GM23338 (cell line): ENCODE measurements at regions not wholly inside any gene's neighbourhood (a gene's known extent, or its start where the extent isn't known, plus 50 kb on each side); places are given as distances from the start of the nearest gene placed in this dataset.

ENCODE experiments used
- ATAC-seq: fragments of 200-7000 bp; cut with Tn5 transposase; 3 replicates; pipeline ENCODE4 v1.9.1; 2020
- DNase-seq: peaks from one replicate; pipeline ENCODE4 v3.0.0-alpha.2; 2015; ENCODE audit warnings: low spot score
- H2AFZ ChIP-seq: fragments of 200-600 bp; sonication (generic); 2 replicates; pipeline ENCODE4 v1.8.0; 2016; ENCODE audit warnings: antibody characterized with exemption, mild to moderate bottlenecking, moderate library complexity
- H3F3A ChIP-seq: fragments of 200-600 bp; sonication (generic); replicated peaks from 2 replicates; pipeline ENCODE4 v1.8.0; 2017; ENCODE audit warnings: antibody characterized with exemption, mixed run types, low read depth
- H3K27ac ChIP-seq: fragments of 200-600 bp; sonication (generic); 2 replicates; pipeline ENCODE4 v1.6.1; 2016; ENCODE audit warnings: low read depth
- H3K27me3 ChIP-seq: fragments of 200-600 bp; sonication (generic); 2 replicates; pipeline ENCODE4 v1.8.0; 2016; ENCODE audit warnings: mild to moderate bottlenecking, mixed run types, moderate library complexity; ENCODE audit not compliant: insufficient read depth
- H3K36me3 ChIP-seq: fragments of 200-600 bp; sonication (generic); 2 replicates; pipeline ENCODE4 v1.8.0; 2016; ENCODE audit warnings: mild to moderate bottlenecking; ENCODE audit not compliant: insufficient read depth
- H3K4me1 ChIP-seq: fragments of 200-600 bp; sonication (generic); 2 replicates; pipeline ENCODE4 v1.8.0; 2016; ENCODE audit warnings: mild to moderate bottlenecking, moderate library complexity; ENCODE audit not compliant: insufficient read depth
- H3K4me2 ChIP-seq: fragments of 200-600 bp; sonication (generic); 2 replicates; pipeline ENCODE4 v1.7.1; 2017; ENCODE audit warnings: mixed run types
- H3K4me3 ChIP-seq: fragments of 200-600 bp; sonication (generic); 2 replicates; pipeline ENCODE4 v1.6.1; 2016; ENCODE audit warnings: mixed run types
- H3K79me2 ChIP-seq: fragments of 200-600 bp; sonication (generic); replicated peaks from 2 replicates; pipeline ENCODE4 v1.8.0; 2017; ENCODE audit warnings: mild to moderate bottlenecking; ENCODE audit not compliant: insufficient read depth
- H3K9me2 ChIP-seq: fragments of 200-600 bp; sonication (generic); 2 replicates; pipeline ENCODE4 v1.8.0; 2017; ENCODE audit not compliant: insufficient read depth
- H4K20me1 ChIP-seq: fragments of 200-600 bp; sonication (generic); replicated peaks from 2 replicates; pipeline ENCODE4 v1.8.0; 2017; ENCODE audit warnings: mild to moderate bottlenecking; ENCODE audit not compliant: insufficient read depth
- H3K27ac Mint-ChIP-seq: 2 replicates; pipeline ENCODE4 v1.8.0; 2020; ENCODE audit warnings: inconsistent platforms, mild to moderate bottlenecking, moderate library complexity, mixed read lengths
- H3K27me3 Mint-ChIP-seq: 3 replicates; pipeline ENCODE4 v1.8.0; 2022; ENCODE audit warnings: low read depth, mild to moderate bottlenecking, moderate library complexity, mixed read lengths, inconsistent platforms; ENCODE audit not compliant: insufficient read depth, poor library complexity
- H3K36me3 Mint-ChIP-seq: 3 replicates; pipeline ENCODE4 v1.8.0; 2021; ENCODE audit warnings: low read depth, mild to moderate bottlenecking, inconsistent platforms, moderate library complexity, mixed read lengths
- H3K4me1 Mint-ChIP-seq: 3 replicates; pipeline ENCODE4 v1.8.0; 2020; ENCODE audit warnings: mild to moderate bottlenecking, inconsistent platforms, mixed read lengths
- H3K4me3 Mint-ChIP-seq: 3 replicates; pipeline ENCODE4 v1.8.0; 2021; ENCODE audit warnings: moderate library complexity, mild to moderate bottlenecking, inconsistent platforms, mixed read lengths
- H3K9me3 Mint-ChIP-seq: 3 replicates; pipeline ENCODE4 v1.8.0; 2020; ENCODE audit warnings: moderate library complexity, mild to moderate bottlenecking, inconsistent platforms, mixed read lengths
- CTCF ChIP-seq, 2 experiments: fragments of 200-600 bp in 1 of 2; sonication (generic) in 1 of 2; conservative IDR thresholded peaks; 2 replicates each; pipeline versions ENCODE4 v1.5.1 to v1.6.1; 2016 to 2017; ENCODE audit warnings: antibody characterized with exemption in 2 of 2, low read depth in 2 of 2, mild to moderate bottlenecking in 2 of 2, moderate library complexity in 1 of 2
- JUNB ChIP-seq: IDR thresholded peaks from one replicate; pipeline ENCODE4 v1.6.1; 2016; ENCODE audit warnings: antibody characterized with exemption; ENCODE audit not compliant: unreplicated experiment
- NANOG ChIP-seq: IDR thresholded peaks from 2 replicates; pipeline ENCODE4 v1.6.1; 2016; ENCODE audit warnings: antibody characterized with exemption, borderline replicate concordance
- POLR2AphosphoS5 ChIP-seq: IDR thresholded peaks from 2 replicates; pipeline ENCODE4 v1.6.1; 2016; ENCODE audit warnings: antibody characterized with exemption, low read depth
- REST ChIP-seq: IDR thresholded peaks from one replicate; pipeline ENCODE4 v1.6.1; 2018; ENCODE audit warnings: antibody characterized with exemption; ENCODE audit not compliant: unreplicated experiment
- ZNF331 ChIP-seq: fragments of 250-450 bp; sonication (Bioruptor Pico); IDR thresholded peaks from 2 replicates; pipeline ENCODE4 v1.5.0; 2020; ENCODE audit warnings: low read depth, mild to moderate bottlenecking, moderate library complexity
- ZNF462 ChIP-seq: fragments of 250-450 bp; sonication (Bioruptor Pico); IDR thresholded peaks from 2 replicates; pipeline ENCODE4 v1.5.0; 2020; ENCODE audit warnings: mild to moderate bottlenecking, moderate library complexity

GRCh38 chr4:37542706-37543105 is 143.5 kb downstream of the RELL1 start (continued):
- TF ChIP-seq ZNF462 (no peak), JUNB (no peak), CTCF (conservative IDR thresholded peaks at IDR 0.05; ENCODE audit: low read depth in 2 of 2) (no peak), POLR2AphosphoS5 (no peak), ZNF331 (CRISPR knock-in tag) (no peak), NANOG (no peak)

GRCh38 chr4:37541956-37542355 is 144.2 kb downstream of the RELL1 start:
- Histone ChIP-seq H3F3A (no peaks in the 10 kb centered on the region), H3K4me3 (no peak overlapping the region), H3K27me3 (no peaks in the 10 kb centered on the region), H2AFZ (no peak overlapping the region), H3K4me2 (no peak overlapping the region), H3K27ac (no peak overlapping the region), H3K36me3 (no peaks in the 10 kb centered on the region), H3K79me2 (no peaks in the 10 kb centered on the region), H4K20me1 (no peaks in the 10 kb centered on the region), H3K9me2 (no peaks in the 10 kb centered on the region), H3K4me1 (peaks cover 14% of the 10 kb centered on the region)
- Mint-ChIP-seq H3K36me3 (peaks cover 21% of the 10 kb centered on the region), H3K27me3 (peaks cover 2% of the 10 kb centered on the region), H3K4me3 (no peak overlapping the region), H3K27ac (no peak overlapping the region), H3K4me1 (peaks cover 39% of the 10 kb centered on the region), H3K9me3 (peaks cover 16% of the 10 kb centered on the region)
- no peak for ATAC-seq
- no peak for DNase-seq
- no peak for TF ChIP-seq REST
